Ascending aorta (tissue), 2 donors: ENCODE measurements at regions not wholly inside any gene's neighbourhood (a gene's known extent, or its start where the extent isn't known, plus 50 kb on each side); places are given as distances from the start of the nearest gene placed in this dataset.
"Not testable (repeated sequence)": the region's sequence is repeated elsewhere in the genome, so short reads cannot be mapped to it uniquely, and the experiment has no call there.

ENCODE experiments used
- DNase-seq, 2 donors: peaks; one replicate each; pipeline ENCODE4 v3.0.0-alpha.2; 2019; ENCODE audit warnings: low spot score in 2 of 2
- H3K27ac ChIP-seq, 2 donors: fragments of 200-600 bp; sonication (generic); one replicate each; pipeline ENCODE4 v1.5.1; 2016 to 2017; ENCODE audit warnings: mild to moderate bottlenecking in 1 of 2
- H3K27me3 ChIP-seq: fragments of 200-600 bp; sonication (generic); one replicate; pipeline ENCODE4 v1.5.1; 2017
- H3K36me3 ChIP-seq, 2 donors: fragments of 200-600 bp; sonication (generic); one replicate each; pipeline ENCODE4 v1.5.1; 2016
- H3K4me1 ChIP-seq, 2 donors: fragments of 200-600 bp; sonication (generic); one replicate each; pipeline ENCODE4 v1.5.1; 2016 to 2017; ENCODE audit warnings: mild to moderate bottlenecking in 1 of 2
- H3K4me3 ChIP-seq, 2 donors: fragments of 200-600 bp; sonication (generic); one replicate each; pipeline ENCODE4 v1.5.1; 2016 to 2017; ENCODE audit warnings: mild to moderate bottlenecking in 1 of 2
- H3K9me3 ChIP-seq, 2 donors: fragments of 200-600 bp; sonication (generic); one replicate each; pipeline ENCODE4 v1.5.1; 2016
- CTCF ChIP-seq, 3 experiments: fragments of 200-600 bp in 2 of 3; fragments of 450-650 bp in 1 of 3; sonication (generic) in 2 of 3; IDR thresholded peaks; one replicate each; pipeline ENCODE4 v1.5.1; 2016 to 2019; ENCODE audit warnings: antibody characterized with exemption in 3 of 3, mild to moderate bottlenecking in 1 of 3, moderate library complexity in 1 of 3
- intact Hi-C: fragments of 100-400 bp; cut with DNase I; formaldehyde crosslinking; loops from one replicate; pipeline ENCODE4 v1.15.1; 2023

- no peaks in the 10 kb centered on the region for H3K36me3 ChIP-seq
- no peak for DNase-seq
- intact Hi-C loops: no loop called here
- H3K4me3 ChIP-seq: no peak overlapping the region
- no peak overlapping the region for H3K27ac ChIP-seq
- TF ChIP-seq CTCF (IDR thresholded peaks at IDR 0.05): no peak
- no peaks in the 10 kb centered on the region for H3K4me1 ChIP-seq
- H3K27me3 ChIP-seq: no peaks in the 10 kb centered on the region
- H3K9me3 ChIP-seq: no peaks in the 10 kb centered on the region
Measured at GRCh38 chr1:172724232-172724631, 65.3 kb downstream of the FASLG start.

- Histone ChIP-seq H3K4me3 (no peak overlapping the region), H3K36me3 (no peaks in the 10 kb centered on the region), H3K4me1 (no peaks in the 10 kb centered on the region), H3K9me3 (no peaks in the 10 kb centered on the region), H3K27me3 (no peaks in the 10 kb centered on the region), H3K27ac (no peak overlapping the region)
- TF ChIP-seq CTCF (IDR thresholded peaks at IDR 0.05): no peak
- intact Hi-C loops: no loop called here
- no peak for DNase-seq
Measured at GRCh38 chr1:172724765-172725613, 66.1 kb downstream of the FASLG start.

DNA sequence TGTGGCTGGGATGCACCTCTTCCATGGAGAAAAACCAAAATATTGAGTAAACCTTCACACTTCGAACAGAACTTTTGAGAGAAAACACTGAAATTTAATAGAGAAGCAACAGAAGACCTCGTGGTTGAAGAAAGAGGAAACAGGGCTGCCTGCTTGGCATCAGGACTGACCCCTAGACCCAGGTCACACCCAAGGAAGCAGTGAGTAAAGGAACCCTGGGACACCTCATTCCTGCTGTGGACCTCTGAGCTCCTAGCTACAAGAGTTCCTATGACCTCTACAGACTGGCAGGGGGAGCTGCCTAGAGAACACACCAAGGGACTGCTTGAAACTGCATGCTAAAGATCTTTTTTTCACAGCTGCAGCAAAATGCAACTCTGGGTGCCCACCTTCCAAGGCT is 67.8 kb downstream of the FASLG start:
- Histone ChIP-seq H3K4me1 (no peaks in the 10 kb centered on the region), H3K27ac (no peak overlapping the region), H3K4me3 (no peak overlapping the region), H3K36me3 (no peaks in the 10 kb centered on the region), H3K27me3 (no peaks in the 10 kb centered on the region), H3K9me3 (no peaks in the 10 kb centered on the region)
- TF ChIP-seq CTCF (IDR thresholded peaks at IDR 0.05): no peak
- intact Hi-C loops: no loop called here
- DNase-seq: no peak

DNA sequence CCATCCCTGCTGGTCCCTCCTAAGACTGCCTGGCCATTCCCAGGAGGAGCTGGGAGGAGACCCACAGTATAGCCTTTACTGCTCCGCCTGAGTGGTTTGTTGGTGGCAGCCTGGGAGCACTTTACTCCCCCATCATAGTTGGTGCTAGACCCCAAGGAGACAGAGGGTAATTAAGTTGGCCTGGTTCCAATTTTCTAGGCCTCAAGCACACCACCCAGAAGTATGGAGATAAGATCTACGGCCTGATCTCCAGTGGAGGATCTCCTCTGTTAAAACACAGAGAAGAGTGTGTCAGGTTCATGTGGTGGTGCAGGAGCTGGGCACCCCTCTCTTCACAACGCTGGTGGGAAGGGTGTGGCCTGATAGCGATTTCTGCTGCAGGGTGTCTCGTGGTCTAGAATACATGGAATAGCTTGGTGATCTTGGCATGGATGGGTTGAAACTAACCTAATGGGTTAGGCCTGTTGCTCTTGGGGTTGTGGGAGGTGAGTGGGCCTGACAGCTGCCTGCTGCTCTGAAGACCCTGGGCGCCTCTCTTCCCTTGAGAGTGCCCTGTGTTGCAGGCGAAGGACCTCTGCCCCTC is 68.5 kb downstream of the FASLG start:
- DNase-seq: no peak
- Histone ChIP-seq H3K27me3 (no peaks in the 10 kb centered on the region), H3K36me3 (no peaks in the 10 kb centered on the region), H3K4me3 (no peak overlapping the region), H3K9me3 (no peaks in the 10 kb centered on the region), H3K27ac (no peak overlapping the region), H3K4me1 (no peaks in the 10 kb centered on the region)
- intact Hi-C loops: no loop called here
- no peak for TF ChIP-seq CTCF (IDR thresholded peaks at IDR 0.05)

DNA sequence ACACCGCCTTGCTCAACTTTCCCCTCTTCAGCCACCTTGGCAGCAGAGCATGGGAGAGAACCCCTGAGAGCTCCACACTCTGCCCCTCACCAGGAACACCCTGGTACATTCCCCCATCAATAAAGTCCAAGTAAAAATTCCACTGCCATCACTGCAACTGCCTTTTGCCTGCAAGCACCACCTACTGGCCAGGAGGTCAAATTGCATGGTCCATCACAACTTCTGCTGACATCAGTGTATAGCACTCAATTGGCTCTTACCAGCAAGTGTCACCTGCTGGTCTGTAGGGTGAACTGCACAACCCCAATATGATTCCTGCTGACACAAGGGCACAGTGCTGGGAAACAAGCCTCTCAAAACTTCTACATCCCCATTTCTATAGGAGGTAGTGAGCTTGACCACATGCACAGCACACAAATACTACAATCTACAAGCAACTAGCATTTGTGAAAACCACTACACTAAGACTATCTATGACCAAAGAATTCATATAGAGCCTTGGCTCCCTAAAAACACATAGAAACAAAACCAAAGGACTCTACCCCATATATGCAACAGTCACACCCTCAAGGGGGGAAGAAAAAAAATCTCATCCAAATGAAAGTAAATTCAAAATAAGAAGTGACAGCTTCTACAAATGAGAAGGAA is 69.2 kb downstream of the FASLG start:
- Histone ChIP-seq H3K4me3 (no peak overlapping the region), H3K27ac (no peak overlapping the region), H3K4me1 (no peaks in the 10 kb centered on the region), H3K27me3 (no peaks in the 10 kb centered on the region), H3K36me3 (no peaks in the 10 kb centered on the region), H3K9me3 (no peaks in the 10 kb centered on the region)
- peak in 1 of 3 experiments; percentile 25 for TF ChIP-seq CTCF (IDR thresholded peaks at IDR 0.05)
- intact Hi-C loops: no loop called here
- DNase-seq: no peak

DNA sequence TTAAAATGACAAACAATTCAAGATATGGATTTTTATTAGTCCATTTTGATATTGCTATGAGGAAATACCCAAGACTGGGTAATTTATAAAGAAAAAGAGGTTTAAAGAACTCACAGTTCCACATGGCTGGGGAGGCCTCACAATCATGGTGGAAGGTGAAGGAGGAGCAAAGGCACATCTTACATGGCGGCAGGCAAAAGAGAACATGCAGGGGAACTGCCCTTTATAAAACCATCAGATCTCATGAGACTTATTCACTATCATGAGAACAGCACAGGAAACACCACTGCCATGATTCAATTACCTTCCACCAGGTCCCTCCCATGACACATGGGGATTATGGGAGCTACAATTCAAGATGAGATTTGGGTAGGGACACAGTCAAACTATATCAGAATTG is 69.8 kb downstream of the FASLG start:
- DNase-seq, H3K9me3 ChIP-seq, intact Hi-C loops, H3K36me3 ChIP-seq, H3K4me1 ChIP-seq, H3K27me3 ChIP-seq, H3K27ac ChIP-seq, H3K4me3 ChIP-seq: not testable (repeated sequence)
